A673 (cell line): ENCODE measurements at regions not wholly inside any gene's neighbourhood (a gene's known extent, or its start where the extent isn't known, plus 50 kb on each side); places are given as distances from the start of the nearest gene placed in this dataset.

Source experiments
- EZH2 ChIP-seq: fragments of 200-600 bp; sonication (generic); IDR thresholded peaks from 2 replicates; pipeline ENCODE4 v1.6.1; 2017; ENCODE audit warnings: borderline replicate concordance, low read depth, mild to moderate bottlenecking, mixed read lengths, antibody characterized with exemption, low read length; ENCODE audit not compliant: poor library complexity, severe bottlenecking
- TF ChIP-seq, protein P1 (sequence below): fragments of 300-800, 200-600 bp; sonication (generic); conservative IDR thresholded peaks from 2 replicates; pipeline ENCODE4 v1.5.1; 2017; ENCODE audit warnings: low read depth, mild to moderate bottlenecking, antibody characterized with exemption, low read length, moderate library complexity, mixed read lengths

DNA sequence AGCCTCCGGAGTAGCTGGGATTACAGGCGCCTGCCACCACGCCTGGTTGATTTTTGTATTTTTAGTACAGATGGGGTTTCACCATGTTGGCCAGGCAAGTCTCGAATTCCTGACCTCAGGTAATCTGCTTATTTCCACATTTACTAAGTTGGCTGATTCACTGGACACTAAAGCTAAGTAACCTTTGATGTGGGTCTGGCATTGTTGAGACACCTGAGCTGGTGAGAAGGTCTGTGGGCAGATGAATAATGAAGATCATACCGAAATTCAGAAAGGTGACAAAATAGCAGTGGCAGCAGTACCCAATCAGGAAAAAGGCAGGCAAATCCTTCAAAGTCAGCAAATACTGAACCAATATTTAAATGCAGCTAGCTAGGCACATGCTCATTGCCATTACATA lies 210.6 kb upstream of the ZNF608 start:
- TF ChIP-seq, protein P1, sequence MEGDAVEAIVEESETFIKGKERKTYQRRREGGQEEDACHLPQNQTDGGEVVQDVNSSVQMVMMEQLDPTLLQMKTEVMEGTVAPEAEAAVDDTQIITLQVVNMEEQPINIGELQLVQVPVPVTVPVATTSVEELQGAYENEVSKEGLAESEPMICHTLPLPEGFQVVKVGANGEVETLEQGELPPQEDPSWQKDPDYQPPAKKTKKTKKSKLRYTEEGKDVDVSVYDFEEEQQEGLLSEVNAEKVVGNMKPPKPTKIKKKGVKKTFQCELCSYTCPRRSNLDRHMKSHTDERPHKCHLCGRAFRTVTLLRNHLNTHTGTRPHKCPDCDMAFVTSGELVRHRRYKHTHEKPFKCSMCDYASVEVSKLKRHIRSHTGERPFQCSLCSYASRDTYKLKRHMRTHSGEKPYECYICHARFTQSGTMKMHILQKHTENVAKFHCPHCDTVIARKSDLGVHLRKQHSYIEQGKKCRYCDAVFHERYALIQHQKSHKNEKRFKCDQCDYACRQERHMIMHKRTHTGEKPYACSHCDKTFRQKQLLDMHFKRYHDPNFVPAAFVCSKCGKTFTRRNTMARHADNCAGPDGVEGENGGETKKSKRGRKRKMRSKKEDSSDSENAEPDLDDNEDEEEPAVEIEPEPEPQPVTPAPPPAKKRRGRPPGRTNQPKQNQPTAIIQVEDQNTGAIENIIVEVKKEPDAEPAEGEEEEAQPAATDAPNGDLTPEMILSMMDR = no peak
- TF ChIP-seq EZH2 = no peak
